Transverse colon (tissue), 4 donors: ENCODE measurements at regions not wholly inside any gene's neighbourhood (a gene's known extent, or its start where the extent isn't known, plus 50 kb on each side); places are given as distances from the start of the nearest gene placed in this dataset.

ENCODE experiments used
- CTCF ChIP-seq, 5 experiments: fragments of 200-600 bp in 3 of 5; fragments of 450-650 bp in 2 of 5; sonication (generic) in 3 of 5; IDR thresholded peaks; 1 replicate in 2 of 5; 2 replicates in 3 of 5; pipeline ENCODE4 v1.5.1; 2016 to 2017; ENCODE audit warnings: antibody characterized with exemption in 5 of 5, inconsistent platforms in 3 of 5, mild to moderate bottlenecking in 2 of 5, moderate library complexity in 1 of 5
- EP300 ChIP-seq: sonication (generic); formaldehyde crosslinking; IDR thresholded peaks from one replicate; pipeline ENCODE4 v1.6.1; 2017; ENCODE audit warnings: antibody characterized with exemption, low read depth
- POLR2A ChIP-seq: fragments of 450-650 bp; IDR thresholded peaks from one replicate; pipeline ENCODE4 v1.6.1; 2016; ENCODE audit warnings: antibody characterized with exemption, mild to moderate bottlenecking, moderate library complexity
- POLR2AphosphoS5 ChIP-seq, 3 donors: sonication (generic); formaldehyde crosslinking; IDR thresholded peaks; one replicate each; pipeline ENCODE4 v1.6.1; 2016; ENCODE audit warnings: antibody characterized with exemption in 3 of 3

- TF ChIP-seq CTCF (IDR thresholded peaks at IDR 0.05) (no peak), POLR2AphosphoS5 (IDR thresholded peaks at IDR 0.05) (no peak), POLR2A (no peak), EP300 (no peak)
Observed at GRCh38 chr2:147170932-147171331, 673.9 kb upstream of the ACVR2A start.
